ENCODE measurements at regions not wholly inside any gene's neighbourhood (a gene's known extent, or its start where the extent isn't known, plus 50 kb on each side); places are given as distances from the start of the nearest gene placed in this dataset.

DNA sequence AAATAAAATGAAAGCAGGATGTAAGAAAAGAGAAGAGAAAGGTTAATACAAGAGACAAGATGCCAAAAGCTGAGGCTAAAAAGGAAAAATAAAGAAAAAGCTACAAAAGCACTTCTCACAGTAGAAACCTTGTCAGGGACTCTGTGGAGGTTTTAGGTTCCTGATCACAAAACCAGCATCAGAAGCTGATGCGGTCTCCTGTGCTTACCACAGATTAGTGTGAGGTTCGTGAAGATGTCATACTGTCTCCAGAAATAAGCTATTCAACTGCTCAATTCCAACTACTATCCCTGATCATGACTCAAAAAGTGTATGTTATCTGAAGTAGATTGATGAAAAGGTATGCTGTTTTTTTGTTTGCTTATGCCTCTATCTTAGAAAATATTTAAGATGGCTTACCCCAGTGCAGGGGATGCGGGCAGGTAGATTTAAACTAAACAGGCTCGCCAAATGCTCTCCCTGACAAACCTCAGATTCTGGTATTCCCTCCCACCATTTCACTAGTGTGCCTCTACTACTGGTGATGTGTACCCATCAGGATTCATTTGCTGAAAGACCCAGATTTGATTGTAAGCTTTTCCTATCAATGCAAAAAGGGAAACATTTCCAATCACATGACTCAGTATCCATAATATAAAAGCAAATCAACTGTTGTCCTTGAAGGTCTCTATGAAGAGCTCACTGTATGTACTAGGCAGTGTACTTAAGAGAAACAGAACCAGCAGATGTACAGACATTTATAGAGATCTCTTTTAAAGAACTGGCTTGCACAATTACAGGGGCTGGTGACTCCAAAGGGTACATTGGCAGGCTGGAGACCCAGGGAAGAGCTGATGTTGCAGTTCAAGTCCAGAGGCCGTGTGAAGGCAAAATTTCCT is 169.5 kb upstream of the FOXN3 start:
- TF ChIP-seq CTCF (IDR thresholded peaks at IDR 0.05; ENCODE audit: low read depth, low read length) (no peak), EZH2phosphoT487 (IDR thresholded peaks at IDR 0.05; ENCODE audit: low read depth) (no peak)

All from OCI-LY3 (cell line).